Peyer's patch (tissue), 4 donors: ENCODE measurements at regions not wholly inside any gene's neighbourhood (a gene's known extent, or its start where the extent isn't known, plus 50 kb on each side); places are given as distances from the start of the nearest gene placed in this dataset.

Experiments used
- DNase-seq, 3 donors: peaks; one replicate each; pipeline ENCODE4 v3.0.0-alpha.2; 2017 to 2019
- H3K27ac ChIP-seq, 4 donors: fragments of 200-600 bp; sonication (generic); one replicate each; pipeline ENCODE4 v1.5.1; 2016 to 2019
- H3K27me3 ChIP-seq, 2 donors: fragments of 200-600 bp; sonication (generic); one replicate each; pipeline ENCODE4 v1.5.1; 2019
- H3K36me3 ChIP-seq, 3 donors: fragments of 200-600 bp; sonication (generic); one replicate each; pipeline ENCODE4 v1.5.1; 2016 to 2019
- H3K4me1 ChIP-seq, 4 donors: fragments of 200-600 bp; sonication (generic); one replicate each; pipeline ENCODE4 v1.5.1; 2016 to 2019
- H3K4me3 ChIP-seq, 4 donors: fragments of 200-600 bp; sonication (generic); 1 replicate in 3 of 4; 2 replicates in 1 of 4; pipeline ENCODE4 v1.5.1; 2016 to 2019; ENCODE audit warnings: mild to moderate bottlenecking in 1 of 4
- H3K9me3 ChIP-seq, 4 donors: fragments of 200-600 bp; sonication (generic); one replicate each; pipeline ENCODE4 v1.5.1; 2016 to 2019; ENCODE audit warnings: mild to moderate bottlenecking in 1 of 4
- POLR2A ChIP-seq, 2 donors: fragments of 450-650 bp; IDR thresholded peaks; one replicate each; pipeline ENCODE4 v1.5.1; 2017; ENCODE audit warnings: antibody characterized with exemption in 2 of 2, mild to moderate bottlenecking in 2 of 2, moderate library complexity in 2 of 2
- TF ChIP-seq, protein P1 (sequence below), 6 experiments: fragments of 450-650 bp in 4 of 6; fragments of 200-600 bp in 2 of 6; sonication (generic) in 1 of 6; IDR thresholded peaks; one replicate each; pipeline ENCODE4 v1.5.1; 2017 to 2019; ENCODE audit warnings: antibody characterized with exemption in 6 of 6, mild to moderate bottlenecking in 3 of 6, moderate library complexity in 1 of 6

DNA sequence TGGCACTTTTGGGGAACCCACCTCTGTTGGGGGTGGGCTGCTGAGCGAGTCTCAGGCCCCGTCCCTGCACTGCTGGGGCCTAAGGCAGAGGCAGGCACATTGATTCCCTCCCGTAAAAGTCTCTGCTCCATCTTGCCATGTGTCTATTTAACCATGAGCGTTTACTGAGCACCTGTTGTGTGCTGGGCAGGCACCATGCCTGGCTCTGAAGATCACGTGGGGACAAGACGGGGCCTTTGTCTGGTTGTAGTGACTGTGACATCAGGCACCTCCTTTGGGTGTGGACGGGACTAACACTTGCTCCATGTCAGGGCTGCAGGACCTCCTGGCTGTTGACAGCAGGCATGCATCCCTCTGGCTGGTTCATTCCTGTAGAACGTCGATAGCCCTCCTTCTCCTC is 204.7 kb upstream of the CIBAR2 start:
- H3K4me3 ChIP-seq: no peak overlapping the region
- no peak for DNase-seq
- H3K27me3 ChIP-seq: no peaks in the 10 kb centered on the region
- peaks cover 0 to 22% (median 0%) of the 10 kb centered on the region in 4 donors for H3K4me1 ChIP-seq
- no peak for TF ChIP-seq POLR2A (IDR thresholded peaks at IDR 0.05)
- TF ChIP-seq, protein P1, sequence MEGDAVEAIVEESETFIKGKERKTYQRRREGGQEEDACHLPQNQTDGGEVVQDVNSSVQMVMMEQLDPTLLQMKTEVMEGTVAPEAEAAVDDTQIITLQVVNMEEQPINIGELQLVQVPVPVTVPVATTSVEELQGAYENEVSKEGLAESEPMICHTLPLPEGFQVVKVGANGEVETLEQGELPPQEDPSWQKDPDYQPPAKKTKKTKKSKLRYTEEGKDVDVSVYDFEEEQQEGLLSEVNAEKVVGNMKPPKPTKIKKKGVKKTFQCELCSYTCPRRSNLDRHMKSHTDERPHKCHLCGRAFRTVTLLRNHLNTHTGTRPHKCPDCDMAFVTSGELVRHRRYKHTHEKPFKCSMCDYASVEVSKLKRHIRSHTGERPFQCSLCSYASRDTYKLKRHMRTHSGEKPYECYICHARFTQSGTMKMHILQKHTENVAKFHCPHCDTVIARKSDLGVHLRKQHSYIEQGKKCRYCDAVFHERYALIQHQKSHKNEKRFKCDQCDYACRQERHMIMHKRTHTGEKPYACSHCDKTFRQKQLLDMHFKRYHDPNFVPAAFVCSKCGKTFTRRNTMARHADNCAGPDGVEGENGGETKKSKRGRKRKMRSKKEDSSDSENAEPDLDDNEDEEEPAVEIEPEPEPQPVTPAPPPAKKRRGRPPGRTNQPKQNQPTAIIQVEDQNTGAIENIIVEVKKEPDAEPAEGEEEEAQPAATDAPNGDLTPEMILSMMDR (IDR thresholded peaks at IDR 0.05): no peak
- no peaks in the 10 kb centered on the region for H3K36me3 ChIP-seq
- no peaks in the 10 kb centered on the region for H3K9me3 ChIP-seq
- H3K27ac ChIP-seq: no peak overlapping the region

DNA sequence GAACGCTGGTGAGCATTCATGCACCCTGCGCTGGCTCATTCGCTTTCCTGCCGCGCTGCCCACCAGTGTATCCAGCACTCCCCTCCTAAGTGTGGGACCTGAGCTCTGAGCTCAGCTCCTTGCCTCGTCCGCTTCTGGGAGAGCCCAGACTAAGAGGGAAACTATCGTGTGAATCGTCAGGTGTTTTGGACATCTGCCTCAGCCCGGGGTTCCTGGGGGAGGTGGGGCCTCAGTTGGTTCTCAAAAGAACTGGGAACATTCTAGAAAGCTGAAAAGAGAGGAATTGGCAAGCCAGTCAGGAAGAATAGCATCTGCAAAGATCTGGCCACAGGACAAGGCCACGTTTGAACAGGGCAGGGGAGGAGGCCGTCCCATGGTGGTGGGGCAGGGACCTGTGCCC is 205.4 kb upstream of the CIBAR2 start:
- Histone ChIP-seq H3K4me3 (no peak overlapping the region), H3K27me3 (no peaks in the 10 kb centered on the region), H3K27ac (no peak overlapping the region), H3K9me3 (no peaks in the 10 kb centered on the region), H3K4me1 (peaks cover 0 to 29% (median 2%) of the 10 kb centered on the region in 4 donors), H3K36me3 (no peaks in the 10 kb centered on the region)
- no peak for DNase-seq
- TF ChIP-seq, protein P1 (IDR thresholded peaks at IDR 0.05): no peak
- no peak for TF ChIP-seq POLR2A (IDR thresholded peaks at IDR 0.05)

DNA sequence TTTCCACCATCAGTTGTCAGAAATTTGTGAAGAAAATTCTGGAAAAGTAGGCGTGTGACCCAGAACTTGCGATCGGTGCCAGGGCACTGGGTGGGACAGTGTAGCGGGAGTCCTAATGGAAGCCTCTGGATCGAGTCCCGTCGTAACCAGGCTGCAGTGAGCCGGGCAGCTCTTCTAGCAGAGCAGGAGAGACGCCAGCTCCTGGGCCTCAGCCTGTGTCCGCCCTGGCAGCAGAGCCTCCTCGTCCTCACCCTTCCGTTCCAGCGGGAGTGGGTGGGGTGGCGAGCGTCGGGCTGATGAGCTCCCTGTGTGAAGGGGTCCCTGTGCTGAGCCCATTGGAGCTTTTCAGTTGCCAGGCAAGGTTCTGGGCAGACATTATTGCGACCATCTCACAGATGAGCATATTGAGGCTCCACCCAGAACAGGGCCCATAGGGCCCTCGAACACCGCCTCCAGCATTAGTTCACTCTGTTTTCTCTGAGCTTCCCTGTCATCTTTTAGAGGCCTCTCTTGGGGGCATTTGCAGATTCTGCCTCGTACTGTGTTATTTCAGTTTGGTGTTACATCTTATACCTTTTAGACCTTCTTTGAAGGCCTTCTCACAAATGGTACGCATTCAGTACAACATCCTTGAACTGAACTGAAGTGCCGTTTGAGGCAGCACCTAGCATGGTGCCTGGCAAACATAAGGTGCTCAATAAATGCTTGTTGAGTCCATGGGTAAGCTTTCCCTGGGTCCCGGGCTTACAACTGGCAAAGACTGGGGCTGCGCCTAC is 207.1 kb upstream of the CIBAR2 start:
- H3K4me1 ChIP-seq: peaks cover 0 to 22% (median 2%) of the 10 kb centered on the region in 4 donors
- no peaks in the 10 kb centered on the region for H3K27me3 ChIP-seq
- H3K9me3 ChIP-seq: no peaks in the 10 kb centered on the region
- no peaks in the 10 kb centered on the region for H3K36me3 ChIP-seq
- no peak for DNase-seq
- no peak overlapping the region for H3K27ac ChIP-seq
- TF ChIP-seq, protein P1 (IDR thresholded peaks at IDR 0.05): no peak
- no peak for TF ChIP-seq POLR2A (IDR thresholded peaks at IDR 0.05)
- H3K4me3 ChIP-seq: no peak overlapping the region

DNA sequence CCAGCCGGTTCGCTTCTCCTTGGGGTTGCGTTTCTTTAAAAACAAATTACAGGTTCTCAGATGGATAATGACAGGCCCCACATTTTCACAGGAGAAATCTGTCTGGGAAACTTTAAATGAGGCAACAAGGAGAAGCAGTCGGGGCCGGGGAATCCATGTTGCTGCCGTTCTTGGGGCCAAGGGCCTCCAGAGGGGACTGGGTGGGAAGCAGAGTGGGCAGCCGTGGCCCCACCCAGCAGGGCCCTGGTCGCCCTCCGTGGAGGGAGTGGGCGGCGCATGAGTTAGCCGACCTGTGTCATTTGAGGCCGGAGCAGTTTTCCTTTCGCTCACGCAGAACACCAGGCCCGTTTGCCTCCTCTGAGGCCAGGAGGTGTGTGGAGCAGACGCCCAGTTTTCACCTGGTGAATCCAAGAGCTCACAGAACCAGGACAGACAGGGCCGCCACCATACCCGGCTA is 207.7 kb upstream of the CIBAR2 start:
- Histone ChIP-seq H3K27ac (no peak overlapping the region), H3K4me3 (no peak overlapping the region), H3K27me3 (no peaks in the 10 kb centered on the region), H3K36me3 (no peaks in the 10 kb centered on the region), H3K9me3 (no peaks in the 10 kb centered on the region), H3K4me1 (peaks cover 0 to 22% (median 2%) of the 10 kb centered on the region in 4 donors)
- no peak for DNase-seq
- TF ChIP-seq, protein P1 (IDR thresholded peaks at IDR 0.05): no peak
- no peak for TF ChIP-seq POLR2A (IDR thresholded peaks at IDR 0.05)

DNA sequence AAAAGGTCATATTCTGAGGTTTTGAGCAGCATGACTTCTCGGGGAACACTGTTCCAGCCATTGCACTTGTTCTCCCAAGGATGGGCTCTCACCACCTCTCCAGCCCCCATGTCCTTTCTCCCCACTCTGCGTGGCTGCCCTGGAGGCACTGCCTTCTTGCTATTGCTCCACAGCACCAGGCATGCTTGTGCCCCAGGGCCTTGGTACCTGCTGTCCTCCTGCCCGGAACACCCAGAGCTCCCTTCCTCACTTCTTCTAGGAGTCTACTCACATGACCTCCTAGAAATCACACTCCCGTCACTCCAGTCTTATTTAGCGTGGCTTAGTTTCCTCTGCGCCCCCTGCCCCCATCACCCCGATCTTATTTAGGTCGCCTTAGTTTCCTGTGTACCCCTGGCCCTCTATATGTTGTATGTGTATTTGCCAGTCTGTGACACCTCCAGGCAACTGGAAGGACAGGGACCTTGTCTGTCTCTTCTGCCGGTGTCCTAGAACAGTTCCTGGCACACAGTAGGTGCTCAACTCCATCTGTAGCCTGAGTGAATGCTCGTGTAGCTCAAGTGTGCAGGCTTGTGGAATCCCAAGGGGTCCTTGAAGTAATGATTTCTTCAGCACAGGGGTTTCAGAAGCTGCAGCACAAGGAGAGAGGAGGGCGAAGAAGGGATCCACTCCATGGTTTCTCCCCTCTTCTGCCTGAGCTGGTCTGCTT is 208.6 kb upstream of the CIBAR2 start:
- H3K36me3 ChIP-seq: no peaks in the 10 kb centered on the region
- H3K27me3 ChIP-seq: no peaks in the 10 kb centered on the region
- TF ChIP-seq, protein P1 (IDR thresholded peaks at IDR 0.05): no peak
- no peak for TF ChIP-seq POLR2A (IDR thresholded peaks at IDR 0.05)
- no peak overlapping the region for H3K4me3 ChIP-seq
- DNase-seq: no peak
- peak overlapping the region in 3 of 4 donors; percentile 10 to 69 (median 39) for H3K27ac ChIP-seq
- H3K9me3 ChIP-seq: no peaks in the 10 kb centered on the region
- peaks cover 0 to 22% (median 2%) of the 10 kb centered on the region in 4 donors for H3K4me1 ChIP-seq
